GM18526 (cell line): ENCODE measurements at regions not wholly inside any gene's neighbourhood (a gene's known extent, or its start where the extent isn't known, plus 50 kb on each side); places are given as distances from the start of the nearest gene placed in this dataset.

ENCODE experiments used
- POLR2A ChIP-seq: IDR thresholded peaks from 3 replicates; pipeline ENCODE4 v1.6.1; 2011; ENCODE audit not compliant: insufficient read length; ENCODE audit errors: extremely low read depth

- no peak for TF ChIP-seq POLR2A
Observed at GRCh38 chr9:110112792-110113191, 95.2 kb downstream of the C9orf152 start.

- no peak for TF ChIP-seq POLR2A
Observed at GRCh38 chr9:110114086-110114858, 93.7 kb downstream of the C9orf152 start.

GRCh38 chr9:110114859-110115201 lies 93.1 kb downstream of the C9orf152 start:
- TF ChIP-seq POLR2A: no peak

- no peak for TF ChIP-seq POLR2A
Observed at GRCh38 chr9:110115341-110115820, 92.6 kb downstream of the C9orf152 start.

GRCh38 chr9:110115826-110116542 lies 92.0 kb downstream of the C9orf152 start:
- TF ChIP-seq POLR2A: no peak

GRCh38 chr9:110116543-110116885 lies 91.4 kb downstream of the C9orf152 start:
- no peak for TF ChIP-seq POLR2A

- no peak for TF ChIP-seq POLR2A
Observed at GRCh38 chr9:110121170-110121569, 86.8 kb downstream of the C9orf152 start.

GRCh38 chr9:110123341-110124095 lies 84.4 kb downstream of the C9orf152 start:
- TF ChIP-seq POLR2A: no peak

GRCh38 chr9:110124439-110124838 lies 83.5 kb downstream of the C9orf152 start:
- no peak for TF ChIP-seq POLR2A

GRCh38 chr9:110125207-110125751 lies 82.7 kb downstream of the C9orf152 start:
- no peak for TF ChIP-seq POLR2A

GRCh38 chr9:110125763-110126351 lies 82.1 kb downstream of the C9orf152 start:
- no peak for TF ChIP-seq POLR2A

GRCh38 chr9:110126499-110126941 lies 81.4 kb downstream of the C9orf152 start:
- no peak for TF ChIP-seq POLR2A

GRCh38 chr9:110126986-110127864 lies 80.7 kb downstream of the C9orf152 start:
- no peak for TF ChIP-seq POLR2A

GRCh38 chr9:110128664-110129329 lies 79.2 kb downstream of the C9orf152 start:
- no peak for TF ChIP-seq POLR2A
